HG03378 (cell line): ENCODE measurements at regions not wholly inside any gene's neighbourhood (a gene's known extent, or its start where the extent isn't known, plus 50 kb on each side); places are given as distances from the start of the nearest gene placed in this dataset.

Experiments
- ATAC-seq: cut with Tn5 transposase; IDR thresholded peaks from one replicate; pipeline ENCODE4 v1.9.1; 2021; ENCODE audit warnings: mild to moderate bottlenecking, moderate library complexity; ENCODE audit not compliant: unreplicated experiment

- no peak for ATAC-seq
Observed at GRCh38 chrX:39516427-39516841, 581.3 kb downstream of the BCOR start.

DNA sequence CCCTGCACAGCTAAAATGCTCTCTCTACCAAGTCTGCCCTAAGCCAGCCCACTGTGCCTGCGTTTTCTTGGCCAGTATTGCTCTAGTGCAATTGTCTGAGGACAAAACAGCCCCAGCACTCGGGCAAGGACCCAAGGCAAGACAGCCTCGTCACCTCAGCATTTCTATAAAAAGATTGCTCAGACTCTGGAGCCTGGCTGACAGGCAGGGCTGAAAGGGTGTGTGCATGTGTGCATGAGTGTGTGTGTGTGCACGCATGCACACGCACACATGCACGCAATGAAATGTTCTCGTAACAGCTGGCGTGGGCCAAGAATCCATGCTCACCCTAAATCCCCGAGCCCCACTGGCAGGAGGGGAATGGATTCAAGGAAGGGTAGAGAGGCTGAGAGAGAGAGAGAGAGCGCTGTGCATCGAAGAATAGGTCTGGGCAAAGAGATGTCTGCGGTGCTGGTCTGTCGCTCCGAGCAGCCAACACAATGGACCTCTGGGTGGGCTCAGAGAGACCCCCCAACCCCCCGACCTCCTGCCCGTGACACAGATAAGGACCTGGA, 579.2 kb downstream of the BCOR start:
- ATAC-seq = no peak

DNA sequence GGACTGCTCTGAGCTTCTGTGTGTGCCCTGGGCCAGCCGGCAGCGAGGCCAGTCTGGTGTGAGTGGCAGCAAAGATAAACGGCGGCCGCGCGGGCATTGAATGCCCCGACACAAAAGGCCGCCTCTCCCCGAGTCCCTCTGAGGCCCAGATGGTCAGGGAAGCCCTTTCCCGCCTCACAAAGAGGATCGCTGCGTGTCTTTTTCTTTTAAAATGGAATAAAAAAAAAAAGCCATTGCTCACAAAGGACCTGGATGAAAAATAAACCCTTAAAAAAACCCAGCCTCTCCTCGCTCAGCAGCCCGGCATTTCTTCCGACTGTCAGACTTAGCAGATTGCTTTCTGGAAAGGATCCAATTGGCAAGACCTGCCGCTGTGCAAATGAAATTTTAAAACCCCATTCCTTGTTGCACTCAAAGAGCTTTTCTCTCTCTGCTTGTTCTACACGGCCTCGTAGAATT, 578.7 kb downstream of the BCOR start:
- no peak for ATAC-seq

DNA sequence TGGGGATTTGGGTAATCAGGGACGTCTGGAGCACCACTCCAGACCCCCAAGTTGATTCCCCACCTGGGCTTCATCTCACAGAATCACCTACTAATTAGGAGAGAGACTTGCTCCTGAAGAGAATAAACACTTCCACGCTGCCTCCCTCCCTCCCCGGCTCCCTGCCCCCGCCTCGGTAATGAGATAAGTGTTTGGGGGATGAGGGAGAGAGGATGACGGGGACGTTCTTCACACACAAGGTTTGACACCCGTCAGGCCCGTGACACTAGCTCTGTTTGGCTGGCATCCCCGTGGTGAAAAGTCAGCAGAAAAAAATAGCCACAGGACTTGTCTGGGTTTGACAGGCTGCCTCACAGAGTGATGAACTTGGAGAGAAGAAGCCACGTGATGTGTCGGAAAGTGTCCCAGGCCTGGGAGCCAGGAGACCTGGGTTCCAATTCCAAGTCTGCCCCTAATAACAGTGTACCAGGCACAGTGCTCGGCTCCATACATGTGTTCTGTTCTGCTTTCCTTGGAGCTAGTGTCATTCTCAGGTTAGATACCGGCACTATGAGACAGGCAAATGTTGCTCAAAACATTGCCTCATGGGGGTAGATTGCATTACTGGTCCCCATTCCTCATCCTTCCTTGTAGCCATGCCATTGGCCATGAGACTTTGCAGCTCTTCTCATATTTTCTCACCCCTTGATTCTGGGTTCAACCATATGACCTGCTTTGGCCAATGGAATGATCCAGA, 578.0 kb downstream of the BCOR start:
- no peak for ATAC-seq

GRCh38 chrX:39525758-39526157, 572.0 kb downstream of the BCOR start:
- no peak for ATAC-seq

GRCh38 chrX:39527025-39527424, 570.7 kb downstream of the BCOR start:
- ATAC-seq = no peak

DNA sequence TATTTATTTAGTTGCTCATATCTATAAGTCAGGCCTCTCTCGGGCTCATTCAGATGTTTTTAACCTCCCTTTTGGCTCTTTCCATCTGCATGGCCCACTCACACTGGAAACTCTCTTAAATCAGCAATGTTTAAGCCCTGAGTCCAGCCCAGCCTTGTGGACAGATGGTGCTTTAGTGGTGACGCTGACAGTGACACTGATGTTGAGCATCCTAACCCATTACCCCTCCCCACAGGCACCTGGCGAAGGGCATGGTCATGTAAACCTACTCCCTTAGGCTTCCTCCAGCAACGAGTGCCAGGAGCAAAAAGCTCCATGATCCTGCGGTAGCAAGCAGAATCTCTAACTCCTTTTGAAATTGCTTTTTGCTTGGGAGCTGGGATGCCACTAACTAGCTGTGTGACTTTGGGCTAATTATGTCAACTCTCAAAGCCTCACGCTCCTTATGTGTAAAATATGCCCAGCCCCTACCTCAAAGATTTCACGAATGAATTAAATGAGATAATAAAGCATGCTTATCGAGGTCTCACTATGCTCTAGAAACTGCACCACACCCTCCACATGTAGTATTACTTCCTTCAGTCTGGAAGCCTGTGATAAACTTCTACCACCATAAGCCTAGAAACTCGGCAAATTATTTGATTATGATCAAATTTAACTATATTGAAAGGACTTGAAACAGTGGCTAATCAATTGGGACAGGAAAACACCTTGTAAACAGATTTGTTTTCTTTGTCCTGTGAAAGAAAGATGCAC, 569.4 kb downstream of the BCOR start:
- ATAC-seq = no peak

GRCh38 chrX:39532761-39533160, 565.0 kb downstream of the BCOR start:
- no peak for ATAC-seq

DNA sequence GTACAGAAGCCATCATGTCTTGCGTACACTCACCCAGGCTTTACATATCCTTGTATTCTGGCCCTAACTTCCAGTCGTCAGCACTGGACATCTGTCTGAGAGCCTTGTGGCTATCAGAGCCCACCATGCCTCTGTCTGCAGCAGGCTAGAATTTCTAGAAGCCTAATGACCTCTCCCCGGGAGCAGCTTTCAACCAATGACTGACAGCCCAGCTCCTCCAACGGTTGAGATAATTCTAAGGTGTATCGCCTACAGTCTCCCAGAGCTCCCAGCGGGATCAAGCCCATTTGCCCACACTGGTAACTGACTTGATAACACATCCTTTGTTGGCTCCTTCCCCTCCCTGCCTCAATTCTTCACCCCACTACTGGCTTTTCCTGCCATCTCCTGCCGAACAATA, 562.8 kb downstream of the BCOR start:
- no peak for ATAC-seq

DNA sequence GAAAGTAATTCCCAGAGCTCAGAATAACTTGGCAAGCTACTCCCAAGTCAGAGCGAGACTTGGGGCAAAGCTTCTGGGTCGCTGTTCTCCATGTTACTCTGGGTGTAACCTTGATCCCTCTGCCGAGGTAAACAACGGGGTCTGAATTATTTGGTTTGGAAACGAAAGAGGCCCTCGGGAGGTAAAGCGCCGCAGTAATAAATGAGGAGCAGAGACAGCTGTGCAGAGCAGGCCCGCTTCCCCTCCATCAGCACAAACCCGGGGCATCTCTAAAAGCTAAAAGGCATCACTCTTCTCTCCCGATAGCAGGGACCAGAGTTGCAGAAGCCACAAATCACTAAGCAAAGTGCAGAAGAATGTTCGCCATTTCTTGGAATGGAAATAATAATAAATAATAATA, 561.5 kb downstream of the BCOR start:
- ATAC-seq = no peak

DNA sequence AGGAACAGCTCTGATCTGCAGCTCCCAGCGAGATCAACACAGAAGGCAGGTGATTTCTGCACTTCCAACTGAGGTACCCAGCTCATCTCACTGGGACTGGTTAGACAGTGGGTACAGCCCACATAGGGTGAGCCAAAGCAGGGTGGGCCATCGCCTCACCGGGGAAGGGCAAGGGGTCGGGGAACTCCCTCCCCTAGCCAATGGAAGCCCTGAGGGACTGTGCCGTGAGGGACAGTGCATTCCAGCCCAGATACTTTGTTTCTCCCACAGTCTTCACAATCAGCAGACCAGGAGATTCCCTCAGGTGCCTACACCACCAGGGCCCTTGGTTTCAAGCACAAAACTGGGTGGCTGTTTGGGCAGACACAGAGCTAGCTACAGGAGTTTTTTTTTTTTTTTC, 555.9 kb downstream of the BCOR start:
- ATAC-seq = no peak

DNA sequence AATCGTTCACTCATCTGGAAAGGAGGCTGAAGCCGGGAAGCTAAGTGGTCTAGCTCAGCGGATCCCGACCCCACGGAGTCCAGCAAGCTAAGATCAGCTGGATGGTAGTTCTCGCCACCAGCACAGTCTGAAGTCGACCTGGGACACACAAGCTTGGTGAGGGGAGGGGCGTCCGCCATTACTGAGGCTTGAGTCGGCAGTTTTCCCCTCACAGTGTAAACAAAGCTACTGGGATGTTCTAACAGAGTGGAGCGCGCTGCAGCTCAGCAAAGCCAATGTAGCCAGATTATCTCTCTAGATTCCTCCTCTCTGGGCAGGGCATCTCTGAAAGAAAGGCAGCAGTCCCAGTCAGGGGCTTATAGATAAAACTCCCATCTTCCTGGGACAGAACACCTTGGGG, 555.4 kb downstream of the BCOR start:
- ATAC-seq = no peak

DNA sequence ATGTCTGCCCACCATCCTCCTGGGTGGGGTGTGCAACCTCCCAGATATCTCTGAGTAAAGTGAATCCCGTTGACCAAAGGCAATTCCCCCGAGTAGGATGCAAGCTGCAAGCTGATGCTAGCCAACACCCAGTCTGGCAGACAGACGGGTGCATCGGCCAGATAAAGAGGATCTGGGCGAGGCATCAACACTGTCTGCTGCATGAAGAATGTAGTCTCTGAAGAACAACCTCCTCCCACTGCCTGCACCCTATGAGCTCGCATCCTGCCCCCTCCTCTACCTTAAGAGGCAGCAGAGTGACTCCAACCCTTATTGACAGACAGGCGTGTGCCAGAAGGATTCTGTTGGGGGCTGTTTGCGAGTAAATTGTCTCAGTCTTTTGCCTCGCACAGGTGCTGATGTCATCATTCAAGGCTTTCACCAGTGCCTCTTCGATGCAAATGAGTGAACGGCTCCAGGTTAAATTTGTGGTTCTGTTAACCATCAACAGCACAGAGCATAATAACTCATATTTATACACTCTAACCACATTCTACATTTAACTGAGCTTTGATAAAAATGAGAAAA, 546.9 kb downstream of the BCOR start:
- no peak for ATAC-seq

- ATAC-seq = no peak
Observed at GRCh38 chrX:39551762-39552161, 546.0 kb downstream of the BCOR start.

- ATAC-seq = no peak
Observed at GRCh38 chrX:39555431-39555830, 542.3 kb downstream of the BCOR start.

DNA sequence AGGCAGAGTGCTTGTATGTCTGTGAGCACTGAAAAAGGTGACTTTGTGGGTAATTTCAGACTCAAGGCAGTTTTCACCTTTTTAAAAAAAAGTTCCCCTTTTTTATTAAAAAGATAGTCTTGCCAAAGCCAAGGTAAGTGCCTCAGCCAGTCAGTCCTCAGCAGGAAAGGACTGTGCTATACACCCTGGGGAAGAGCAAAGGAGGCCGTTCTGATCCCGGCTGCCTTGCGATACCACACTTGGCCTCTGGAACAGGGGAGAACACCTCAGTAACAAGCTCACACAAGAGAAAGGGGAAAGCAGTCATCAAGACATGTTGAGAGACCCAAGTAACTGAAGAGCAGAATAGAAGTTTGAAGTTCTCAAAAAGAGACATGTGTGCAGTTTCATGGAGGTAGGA, 541.7 kb downstream of the BCOR start:
- no peak for ATAC-seq

DNA sequence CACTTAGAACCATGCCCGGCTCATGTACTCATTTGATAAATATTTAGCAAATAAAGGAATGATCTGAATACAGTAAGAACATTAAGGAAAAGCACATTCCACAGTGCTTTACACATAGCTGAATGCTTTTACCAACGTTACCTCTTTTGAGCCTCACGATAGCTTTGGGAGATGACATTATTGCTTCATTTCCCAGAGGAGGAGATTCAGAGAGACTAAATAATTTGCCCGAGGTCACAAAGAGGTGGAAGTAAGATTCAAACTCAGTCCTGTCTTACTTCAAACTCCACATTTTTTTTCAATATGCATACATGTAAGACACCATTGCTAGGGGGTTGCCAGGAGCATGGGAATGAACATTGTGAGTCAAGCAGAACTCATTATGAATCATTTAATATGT, 538.5 kb downstream of the BCOR start:
- ATAC-seq = no peak

- no peak for ATAC-seq
Observed at GRCh38 chrX:39560271-39560670, 537.5 kb downstream of the BCOR start.

DNA sequence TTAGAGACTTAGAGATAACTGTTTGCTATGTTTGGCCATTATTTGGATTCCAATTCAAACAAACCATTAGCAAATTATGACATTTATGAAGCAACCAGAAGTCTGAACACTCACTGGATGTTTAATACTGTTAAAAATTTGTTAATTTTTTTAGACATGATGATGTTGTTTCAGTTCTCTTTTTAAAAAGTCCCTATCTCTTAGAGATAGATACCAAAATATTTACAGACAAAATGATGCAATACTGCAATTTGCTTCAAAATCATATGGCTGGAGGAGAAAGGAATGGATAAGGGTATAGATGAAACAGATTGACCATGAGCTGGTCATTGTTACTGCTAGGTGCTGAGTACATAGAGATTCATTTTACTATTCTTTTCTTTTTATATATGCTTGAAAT, 534.6 kb downstream of the BCOR start:
- no peak for ATAC-seq

- no peak for ATAC-seq
Observed at GRCh38 chrX:39564751-39565150, 533.0 kb downstream of the BCOR start.

GRCh38 chrX:39574178-39574577, 523.6 kb downstream of the BCOR start:
- ATAC-seq = no peak
